K562 (cell line): ENCODE measurements at regions not wholly inside any gene's neighbourhood (a gene's known extent, or its start where the extent isn't known, plus 50 kb on each side); places are given as distances from the start of the nearest gene placed in this dataset.

Source experiments
- GABPA ChIP-seq: fragments of 200-800 bp; sonication (Bioruptor generic); conservative IDR thresholded peaks from 2 replicates; pipeline ENCODE4 v1.6.1; 2016; ENCODE audit warnings: low read depth, missing genetic modification characterization, missing compliant biosample characterization
- NCOR1 ChIP-seq: fragments of 450-650 bp; IDR thresholded peaks from 2 replicates; pipeline ENCODE4 v1.6.1; 2016; ENCODE audit warnings: mild to moderate bottlenecking, moderate library complexity
- NFIX ChIP-seq: fragments of 250-450 bp; sonication (Bioruptor Pico); IDR thresholded peaks from 2 replicates; pipeline ENCODE4 v1.4.0; 2020; ENCODE audit warnings: low read depth, mild to moderate bottlenecking, moderate library complexity
- NFYB ChIP-seq: IDR thresholded peaks from 2 replicates; pipeline ENCODE4 v1.6.1; 2011; ENCODE audit warnings: mild to moderate bottlenecking, moderate library complexity; ENCODE audit not compliant: insufficient read length; ENCODE audit errors: extremely low read depth
- POLR2A ChIP-seq: fragments of 450-650 bp; conservative IDR thresholded peaks from 2 replicates; pipeline ENCODE4 v1.6.1; 2016
- SMARCE1 ChIP-seq: fragments of 450-650 bp; IDR thresholded peaks from 2 replicates; pipeline ENCODE4 v1.7.1; 2016; ENCODE audit warnings: mild to moderate bottlenecking
- TAF1 ChIP-seq: IDR thresholded peaks from 2 replicates; pipeline ENCODE4 v1.6.1; 2011; ENCODE audit warnings: mild to moderate bottlenecking, low read length, moderate library complexity; ENCODE audit not compliant: insufficient read depth, control insufficient read depth, severe bottlenecking; ENCODE audit errors: extremely low read depth
- ZKSCAN3 ChIP-seq: fragments of 250-450 bp; sonication (Bioruptor Pico); IDR thresholded peaks from 2 replicates; pipeline ENCODE4 v1.4.0; 2020
- ZNF124 ChIP-seq: sonication (generic); formaldehyde crosslinking; IDR thresholded peaks from 2 replicates; pipeline ENCODE4 v1.8.1; 2022; ENCODE audit warnings: missing genetic modification reagents
- ZNF764 ChIP-seq: fragments of 250-450 bp; sonication (Bioruptor Pico); IDR thresholded peaks from 2 replicates; pipeline ENCODE4 v1.4.0; 2020; ENCODE audit warnings: low read depth, mild to moderate bottlenecking, moderate library complexity
- ZNF830 ChIP-seq: fragments of 250-450 bp; sonication (Bioruptor Pico); IDR thresholded peaks from 2 replicates; pipeline ENCODE4 v1.5.0; 2021; ENCODE audit warnings: mild to moderate bottlenecking
- TF ChIP-seq, protein P1 (sequence below), 2 experiments: fragments of 200-800 bp in 1 of 2; sonication (Bioruptor generic) in 1 of 2; sonication (generic) in 1 of 2; formaldehyde crosslinking in 1 of 2; IDR thresholded peaks in 1 of 2; conservative IDR thresholded peaks in 1 of 2; 2 replicates each; pipeline versions ENCODE4 v1.5.0 to v1.6.1; 2016 to 2020; ENCODE audit warnings: missing compliant biosample characterization in 1 of 2, missing genetic modification characterization in 1 of 2, missing genetic modification reagents in 1 of 2

DNA sequence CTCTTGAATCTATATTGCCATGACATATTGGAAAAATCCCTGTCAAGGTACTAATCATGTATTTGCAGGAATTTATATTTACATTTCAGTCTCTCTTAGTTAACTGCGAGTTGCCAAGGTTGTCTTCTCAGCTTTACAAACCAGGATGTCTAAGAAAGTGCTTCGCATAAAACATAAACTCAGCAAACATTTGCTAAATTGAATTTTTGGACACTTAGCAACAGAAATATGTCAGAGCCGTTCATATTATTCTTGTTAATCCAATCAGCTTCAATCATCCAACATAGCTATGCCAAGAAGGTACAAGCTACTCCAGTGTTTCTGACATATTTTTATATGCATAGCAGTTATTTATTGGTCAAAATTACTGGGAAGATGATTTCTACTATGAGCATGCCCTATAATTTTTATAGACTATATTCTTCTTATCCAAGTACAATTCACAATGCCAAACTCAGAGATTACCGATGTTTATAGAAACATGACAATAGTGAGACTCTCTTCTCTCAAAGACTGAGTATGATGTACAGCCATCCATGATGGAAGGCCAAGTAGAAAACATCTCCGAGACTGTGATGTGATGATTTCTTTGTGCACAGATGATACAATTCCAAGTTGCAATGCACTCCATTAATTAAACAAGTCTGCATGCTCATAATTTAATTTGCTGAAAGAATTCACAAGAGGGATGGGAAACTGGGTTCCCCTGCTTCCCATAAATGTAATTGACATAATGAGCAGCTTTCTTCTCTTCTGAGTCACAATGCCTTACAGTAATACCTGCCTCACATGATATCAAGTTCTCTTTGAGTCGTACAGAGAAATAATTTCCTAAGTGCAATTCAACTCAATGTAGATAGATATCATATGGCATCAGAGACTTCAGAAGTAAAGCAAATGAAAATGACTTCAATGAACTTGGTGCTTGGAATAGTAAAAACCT lies 776.3 kb downstream of the EFNB2 start:
- TF ChIP-seq NCOR1 (no peak), NFIX (CRISPR knock-in tag) (no peak), POLR2A (no peak), ZNF124 (no peak), ZNF764 (CRISPR knock-in tag) (no peak), ZNF830 (CRISPR knock-in tag) (no peak), ZKSCAN3 (CRISPR knock-in tag) (no peak), SMARCE1 (no peak), NFYB (no peak), TAF1 (no peak), GABPA (tag) (no peak)
- TF ChIP-seq, protein P1, sequence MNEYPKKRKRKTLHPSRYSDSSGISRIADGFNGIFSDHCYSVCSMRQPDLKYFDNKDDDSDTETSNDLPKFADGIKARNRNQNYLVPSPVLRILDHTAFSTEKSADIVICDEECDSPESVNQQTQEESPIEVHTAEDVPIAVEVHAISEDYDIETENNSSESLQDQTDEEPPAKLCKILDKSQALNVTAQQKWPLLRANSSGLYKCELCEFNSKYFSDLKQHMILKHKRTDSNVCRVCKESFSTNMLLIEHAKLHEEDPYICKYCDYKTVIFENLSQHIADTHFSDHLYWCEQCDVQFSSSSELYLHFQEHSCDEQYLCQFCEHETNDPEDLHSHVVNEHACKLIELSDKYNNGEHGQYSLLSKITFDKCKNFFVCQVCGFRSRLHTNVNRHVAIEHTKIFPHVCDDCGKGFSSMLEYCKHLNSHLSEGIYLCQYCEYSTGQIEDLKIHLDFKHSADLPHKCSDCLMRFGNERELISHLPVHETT (CRISPR knock-in tag; conservative IDR thresholded peaks at IDR 0.05 in 1 of 2, IDR thresholded peaks at IDR 0.05 in 1 of 2): no peak
